KMS-11 (cell line): ENCODE measurements at regions not wholly inside any gene's neighbourhood (a gene's known extent, or its start where the extent isn't known, plus 50 kb on each side); places are given as distances from the start of the nearest gene placed in this dataset.

Experiments used
- H2AFZ ChIP-seq: fragments of 200-600 bp; sonication (generic); 2 replicates; pipeline ENCODE4 v1.6.1; 2016; ENCODE audit warnings: antibody characterized with exemption, mixed run types, low read depth
- H3K27ac ChIP-seq: fragments of 200-600 bp; sonication (generic); 2 replicates; pipeline ENCODE4 v1.6.1; 2016; ENCODE audit warnings: mild to moderate bottlenecking, mixed run types
- H3K27me3 ChIP-seq: fragments of 200-600 bp; sonication (generic); 2 replicates; pipeline ENCODE4 v1.6.1; 2017; ENCODE audit warnings: mild to moderate bottlenecking, low read depth, mixed run types, moderate library complexity; ENCODE audit not compliant: insufficient read depth
- H3K36me3 ChIP-seq: fragments of 200-600 bp; sonication (generic); 2 replicates; pipeline ENCODE4 v1.6.1; 2017; ENCODE audit warnings: mild to moderate bottlenecking, mixed run types; ENCODE audit not compliant: insufficient read depth
- H3K4me1 ChIP-seq: fragments of 200-600 bp; sonication (generic); 2 replicates; pipeline ENCODE4 v1.6.1; 2016; ENCODE audit warnings: mild to moderate bottlenecking, low read depth, mixed run types; ENCODE audit not compliant: poor library complexity, severe bottlenecking
- H3K4me2 ChIP-seq: fragments of 200-600 bp; sonication (generic); 2 replicates; pipeline ENCODE4 v1.7.0; 2016; ENCODE audit warnings: mild to moderate bottlenecking, mixed run types
- H3K4me3 ChIP-seq: fragments of 200-600 bp; sonication (generic); IDR thresholded peaks from 2 replicates; pipeline ENCODE4 v1.6.1; 2017; ENCODE audit warnings: low read depth, low read length, mixed read lengths; ENCODE audit not compliant: insufficient read depth
- H3K79me2 ChIP-seq: fragments of 200-600 bp; sonication (generic); 2 replicates; pipeline ENCODE4 v1.6.1; 2016; ENCODE audit warnings: low read depth, mixed run types; ENCODE audit not compliant: insufficient read depth
- H3K9ac ChIP-seq: fragments of 200-600 bp; sonication (generic); 2 replicates; pipeline ENCODE4 v1.6.1; 2016; ENCODE audit warnings: mild to moderate bottlenecking, mixed run types
- H4K20me1 ChIP-seq: fragments of 200-600 bp; sonication (generic); 2 replicates; pipeline ENCODE4 v1.6.1; 2016; ENCODE audit warnings: mild to moderate bottlenecking, mixed run types; ENCODE audit not compliant: insufficient read depth
- CTCF ChIP-seq: fragments of 200-600 bp; sonication (generic); conservative IDR thresholded peaks from 2 replicates; pipeline ENCODE4 v1.6.1; 2017; ENCODE audit warnings: low read depth, mild to moderate bottlenecking, antibody characterized with exemption, low read length, moderate library complexity, mixed read lengths

- Histone ChIP-seq H3K36me3 (no peaks in the 10 kb centered on the region), H3K4me1 (peaks cover 7% of the 10 kb centered on the region), H2AFZ (no peak overlapping the region), H3K27ac (no peak overlapping the region), H4K20me1 (no peaks in the 10 kb centered on the region), H3K4me3 (no peak overlapping the region), H3K4me2 (no peak overlapping the region), H3K79me2 (no peaks in the 10 kb centered on the region), H3K9ac (no peak overlapping the region), H3K27me3 (no peaks in the 10 kb centered on the region)
- no peak for TF ChIP-seq CTCF
These were observed 243.1 kb downstream of the FGFR2 start for GRCh38 chr10:121355161-121355560.

GRCh38 chr10:121356183-121356582, 242.1 kb downstream of the FGFR2 start:
- no peak overlapping the region for H2AFZ ChIP-seq
- H3K79me2 ChIP-seq, result no peaks in the 10 kb centered on the region
- H4K20me1 ChIP-seq, result no peaks in the 10 kb centered on the region
- no peaks in the 10 kb centered on the region for H3K27me3 ChIP-seq
- no peak for TF ChIP-seq CTCF
- H3K27ac ChIP-seq, result no peak overlapping the region
- H3K4me1 ChIP-seq, result peaks cover 7% of the 10 kb centered on the region
- H3K4me2 ChIP-seq, result no peak overlapping the region
- H3K36me3 ChIP-seq, result no peaks in the 10 kb centered on the region
- no peak overlapping the region for H3K9ac ChIP-seq
- H3K4me3 ChIP-seq, result no peak overlapping the region

- TF ChIP-seq CTCF, result no peak
- peaks cover 7% of the 10 kb centered on the region for H3K4me1 ChIP-seq
- H3K4me2 ChIP-seq, result no peak overlapping the region
- H3K9ac ChIP-seq, result no peak overlapping the region
- no peaks in the 10 kb centered on the region for H3K27me3 ChIP-seq
- H3K27ac ChIP-seq, result no peak overlapping the region
- H3K79me2 ChIP-seq, result no peaks in the 10 kb centered on the region
- H3K4me3 ChIP-seq, result no peak overlapping the region
- H4K20me1 ChIP-seq, result no peaks in the 10 kb centered on the region
- no peaks in the 10 kb centered on the region for H3K36me3 ChIP-seq
- no peak overlapping the region for H2AFZ ChIP-seq
These were observed 240.8 kb downstream of the FGFR2 start for GRCh38 chr10:121357401-121357800.

- H3K4me2 ChIP-seq, result no peak overlapping the region
- no peaks in the 10 kb centered on the region for H3K36me3 ChIP-seq
- peaks cover 12% of the 10 kb centered on the region for H3K4me1 ChIP-seq
- H3K79me2 ChIP-seq, result no peaks in the 10 kb centered on the region
- no peak for TF ChIP-seq CTCF
- H3K27ac ChIP-seq, result no peak overlapping the region
- H3K27me3 ChIP-seq, result no peaks in the 10 kb centered on the region
- H4K20me1 ChIP-seq, result no peaks in the 10 kb centered on the region
- no peak overlapping the region for H3K9ac ChIP-seq
- H3K4me3 ChIP-seq, result no peak overlapping the region
- H2AFZ ChIP-seq, result no peak overlapping the region
These were observed 236.2 kb downstream of the FGFR2 start for GRCh38 chr10:121362026-121362425.
